HEK293 (cell line): ENCODE measurements at regions not wholly inside any gene's neighbourhood (a gene's known extent, or its start where the extent isn't known, plus 50 kb on each side); places are given as distances from the start of the nearest gene placed in this dataset.

Experiments
- CTCF ChIA-PET: fragments of 350-600 bp; formaldehyde crosslinking; extraction: SDS; loops from one replicate; lab custom pipeline; 2021; ENCODE audit warnings: antibody characterized with exemption; lab: Yijun Ruan, JAX
- POLR2A ChIA-PET: fragments of 300-600 bp; formaldehyde crosslinking; extraction: SDS; loops from one replicate; lab custom pipeline; 2020; ENCODE audit warnings: antibody characterized with exemption, inconsistent platforms; lab: Yijun Ruan, JAX
- H3K27ac ChIP-seq: fragments of 200-500 bp; sonication (Bioruptor generic); 2 replicates; pipeline ENCODE4 v1.5.1; 2014; ENCODE audit warnings: low read depth, low read length, control low read depth, inconsistent platforms; ENCODE audit errors: extremely low read depth
- H3K36me3 ChIP-seq, 2 experiments: fragments of 200-500 bp in 1 of 2; sonication (Bioruptor generic) in 1 of 2; 1 replicate in 1 of 2; 2 replicates in 1 of 2; pipeline ENCODE4 v1.5.1; 2014 to 2017; ENCODE audit warnings: inconsistent platforms in 2 of 2, low read length in 2 of 2; ENCODE audit not compliant: control insufficient read depth in 2 of 2, insufficient read depth in 1 of 2
- H3K4me1 ChIP-seq: fragments of 200-500 bp; sonication (Bioruptor generic); 2 replicates; pipeline ENCODE4 v1.5.1; 2014; ENCODE audit warnings: mild to moderate bottlenecking, low read length, inconsistent platforms; ENCODE audit not compliant: control insufficient read depth, insufficient read depth
- H3K4me3 ChIP-seq: 2 replicates; pipeline ENCODE4 v1.5.1; 2011; ENCODE audit warnings: low read depth, mild to moderate bottlenecking, control low read depth, low read length, moderate library complexity
- H3K9me3 ChIP-seq: fragments of 200-500 bp; sonication (Bioruptor generic); 2 replicates; pipeline ENCODE4 v1.5.1; 2014; ENCODE audit warnings: low read depth, low read length, inconsistent platforms; ENCODE audit not compliant: control insufficient read depth, insufficient read depth
- BCL11B ChIP-seq: fragments of 450-650 bp; formaldehyde crosslinking; IDR thresholded peaks from 2 replicates; pipeline ENCODE4 v1.5.1; 2016; ENCODE audit warnings: low read depth, missing biosample characterization, missing genetic modification characterization
- GLIS2 ChIP-seq: fragments of 450-650 bp; formaldehyde crosslinking; IDR thresholded peaks from 2 replicates; pipeline ENCODE4 v1.5.1; 2016; ENCODE audit warnings: missing biosample characterization, missing genetic modification characterization
- PRDM6 ChIP-seq: fragments of 450-650 bp; formaldehyde crosslinking; IDR thresholded peaks from 2 replicates; pipeline ENCODE4 v1.5.1; 2017; ENCODE audit warnings: missing biosample characterization, missing genetic modification characterization
- SP2 ChIP-seq: fragments of 450-650 bp; formaldehyde crosslinking; IDR thresholded peaks from 2 replicates; pipeline ENCODE4 v1.5.1; 2016; ENCODE audit warnings: missing biosample characterization, missing genetic modification characterization
- TRIM28 ChIP-seq: IDR thresholded peaks from 2 replicates; pipeline ENCODE4 v1.6.1; 2011; ENCODE audit warnings: low read length, control low read depth, borderline replicate concordance
- ZBTB7A ChIP-seq: fragments of 450-650 bp; formaldehyde crosslinking; IDR thresholded peaks from 2 replicates; pipeline ENCODE4 v1.5.1; 2016; ENCODE audit warnings: low read depth, missing biosample characterization, missing genetic modification characterization
- ZNF148 ChIP-seq: fragments of 450-650 bp; formaldehyde crosslinking; IDR thresholded peaks from 2 replicates; pipeline ENCODE4 v1.5.0; 2017; ENCODE audit warnings: missing biosample characterization, missing genetic modification characterization, borderline replicate concordance
- ZNF23 ChIP-seq: fragments of 450-650 bp; formaldehyde crosslinking; IDR thresholded peaks from 2 replicates; pipeline ENCODE4 v1.5.1; 2016; ENCODE audit warnings: missing biosample characterization, missing genetic modification characterization, borderline replicate concordance
- ZNF280C ChIP-seq: fragments of 450-650 bp; formaldehyde crosslinking; IDR thresholded peaks from 2 replicates; pipeline ENCODE4 v1.5.1; 2016; ENCODE audit warnings: missing biosample characterization, missing genetic modification characterization
- ZNF449 ChIP-seq: fragments of 450-650 bp; formaldehyde crosslinking; IDR thresholded peaks from 2 replicates; pipeline ENCODE4 v1.5.1; 2017; ENCODE audit warnings: missing biosample characterization, mild to moderate bottlenecking, missing genetic modification characterization, moderate library complexity
- ZNF621 ChIP-seq: fragments of 450-650 bp; formaldehyde crosslinking; IDR thresholded peaks from 2 replicates; pipeline ENCODE4 v1.5.1; 2017; ENCODE audit warnings: missing biosample characterization, missing genetic modification characterization
- ZNF701 ChIP-seq: fragments of 450-650 bp; formaldehyde crosslinking; IDR thresholded peaks from 2 replicates; pipeline ENCODE4 v1.5.1; 2016; ENCODE audit warnings: missing biosample characterization, missing genetic modification characterization
- ZNF843 ChIP-seq: fragments of 450-650 bp; formaldehyde crosslinking; IDR thresholded peaks from 2 replicates; pipeline ENCODE4 v1.5.1; 2016; ENCODE audit warnings: missing biosample characterization, missing genetic modification characterization
- ZSCAN16 ChIP-seq: fragments of 450-650 bp; formaldehyde crosslinking; IDR thresholded peaks from 2 replicates; pipeline ENCODE4 v1.5.1; 2016; ENCODE audit warnings: missing biosample characterization, missing genetic modification characterization
- ZSCAN5A ChIP-seq: fragments of 450-650 bp; formaldehyde crosslinking; IDR thresholded peaks from 2 replicates; pipeline ENCODE4 v1.5.1; 2016; ENCODE audit warnings: missing biosample characterization, missing genetic modification characterization

GRCh38 chr2:39549718-39550464 lies 112.8 kb upstream of the MAP4K3 start (continued):
- TF ChIP-seq ZNF449 (tag by site-specific recombination) (no peak), ZBTB7A (tag by site-specific recombination) (no peak), BCL11B (tag by site-specific recombination) (no peak), ZNF148 (tag by site-specific recombination) (no peak), ZSCAN5A (tag by site-specific recombination) (no peak), SP2 (tag by site-specific recombination) (no peak), ZNF280C (tag by site-specific recombination) (no peak), GLIS2 (no peak), ZNF701 (tag by site-specific recombination) (no peak), ZNF621 (tag by site-specific recombination) (no peak)

GRCh38 chr2:39550701-39551285 lies 113.7 kb upstream of the MAP4K3 start:
- TF ChIP-seq ZNF23 (tag by site-specific recombination), result no peak
- TF ChIP-seq ZNF843 (tag by site-specific recombination), result 0 out of 2 replicates have a peak, but pooled peaks have one; percentile 19
- TF ChIP-seq ZSCAN16 (tag by site-specific recombination), result no peak
- TF ChIP-seq TRIM28, result peak; percentile 32; the same call in 1 of the 2 replicates
- TF ChIP-seq PRDM6 (tag by site-specific recombination), result peak; percentile 81
- H3K36me3 ChIP-seq, result no peaks in the 10 kb centered on the region
- H3K9me3 ChIP-seq, result peaks cover 2% of the 10 kb centered on the region; the same call in 1 of the 2 replicates
- H3K4me1 ChIP-seq, result peaks cover 14% of the 10 kb centered on the region
- ChIA-PET POLR2A (interaction anchor here (0.7 kb wide), 1 partner anchor 203 kb away, joined by 7 read pairs; no protein-coding TSS in a partner anchor), CTCF (interaction anchor here (0.9 to 1.9 kb wide), 3 partner anchors 43 to 179 kb away, joined by 3 to 4 read pairs (median 4); no protein-coding TSS in a partner anchor)
- no peak overlapping the region for H3K4me3 ChIP-seq
- no peak overlapping the region; the same call in 1 of the 2 replicates for H3K27ac ChIP-seq
